Activated T-cell treated with anti-CD3 and anti-CD28 coated beads for 48 hours (primary cell): ENCODE measurements at regions not wholly inside any gene's neighbourhood (a gene's known extent, or its start where the extent isn't known, plus 50 kb on each side); places are given as distances from the start of the nearest gene placed in this dataset.

Experiments
- DNase-seq: peaks from one replicate; pipeline ENCODE4 v3.0.0-alpha.2; 2020; ENCODE audit warnings: low read depth

- DNase-seq = no peak
Observed at GRCh38 chr4:58205446-58206235, 1095.5 kb upstream of the IGFBP7 start.

GRCh38 chr4:58192217-58192616 lies 1082.0 kb upstream of the IGFBP7 start:
- DNase-seq = no peak

- DNase-seq = no peak
Observed at GRCh38 chr4:58191109-58191508, 1080.9 kb upstream of the IGFBP7 start.

- no peak for DNase-seq
Observed at GRCh38 chr4:58188316-58188715, 1078.1 kb upstream of the IGFBP7 start.

GRCh38 chr4:58175024-58175423 lies 1064.8 kb upstream of the IGFBP7 start:
- no peak for DNase-seq

GRCh38 chr4:58166490-58166889 lies 1056.3 kb upstream of the IGFBP7 start:
- no peak for DNase-seq

GRCh38 chr4:58163156-58163555 lies 1053.0 kb upstream of the IGFBP7 start:
- DNase-seq = no peak

GRCh38 chr4:58149404-58150085 lies 1039.4 kb upstream of the IGFBP7 start:
- no peak for DNase-seq

GRCh38 chr4:58144721-58145120 lies 1034.5 kb upstream of the IGFBP7 start:
- no peak for DNase-seq

- DNase-seq = no peak
Observed at GRCh38 chr4:58138786-58139668, 1028.8 kb upstream of the IGFBP7 start.

- no peak for DNase-seq
Observed at GRCh38 chr4:58136604-58137003, 1026.4 kb upstream of the IGFBP7 start.

GRCh38 chr4:58127680-58128079 lies 1017.5 kb upstream of the IGFBP7 start:
- DNase-seq = no peak

GRCh38 chr4:58119298-58119697 lies 1009.1 kb upstream of the IGFBP7 start:
- DNase-seq = no peak

- no peak for DNase-seq
Observed at GRCh38 chr4:58113126-58113525, 1002.9 kb upstream of the IGFBP7 start.

GRCh38 chr4:58111818-58112217 lies 1001.6 kb upstream of the IGFBP7 start:
- no peak for DNase-seq

- no peak for DNase-seq
Observed at GRCh38 chr4:58093352-58093751, 983.2 kb upstream of the IGFBP7 start.

GRCh38 chr4:58090539-58090938 lies 980.4 kb upstream of the IGFBP7 start:
- DNase-seq = no peak

- no peak for DNase-seq
Observed at GRCh38 chr4:58081356-58081755, 971.2 kb upstream of the IGFBP7 start.

GRCh38 chr4:58075724-58076123 lies 965.5 kb upstream of the IGFBP7 start:
- no peak for DNase-seq

- DNase-seq = no peak
Observed at GRCh38 chr4:58074382-58074781, 964.2 kb upstream of the IGFBP7 start.

GRCh38 chr4:58070726-58071125 lies 960.5 kb upstream of the IGFBP7 start:
- no peak for DNase-seq

- DNase-seq = no peak
Observed at GRCh38 chr4:58064653-58065052, 954.5 kb upstream of the IGFBP7 start.
